Large intestine (tissue), 3 donors: ENCODE measurements at regions not wholly inside any gene's neighbourhood (a gene's known extent, or its start where the extent isn't known, plus 50 kb on each side); places are given as distances from the start of the nearest gene placed in this dataset.

ENCODE experiments used
- DNase-seq, 2 donors: peaks; one replicate each; pipeline versions ENCODE4 v3.0.0 to v3.0.0-alpha.2; 2013
- H3K27ac ChIP-seq: one replicate; pipeline ENCODE4 v1.5.1; 2013; ENCODE audit warnings: low read length
- H3K27me3 ChIP-seq: 2 replicates; pipeline ENCODE4 v1.6.1; 2013; ENCODE audit warnings: low read length; ENCODE audit not compliant: control insufficient read depth, insufficient read depth
- H3K36me3 ChIP-seq: 2 replicates; pipeline ENCODE4 v1.6.1; 2013; ENCODE audit warnings: low read length; ENCODE audit not compliant: control insufficient read depth, insufficient read depth
- H3K4me1 ChIP-seq: one replicate; pipeline ENCODE4 v1.6.1; 2013; ENCODE audit warnings: low read length; ENCODE audit not compliant: control insufficient read depth, insufficient read depth
- H3K4me3 ChIP-seq: one replicate; pipeline ENCODE4 v1.5.1; 2013; ENCODE audit warnings: low read length
- H3K9me3 ChIP-seq: one replicate; pipeline ENCODE4 v1.6.1; 2013; ENCODE audit warnings: mild to moderate bottlenecking, low read depth, low read length, moderate library complexity; ENCODE audit not compliant: control insufficient read depth
- WGBS: methylation state at CpG from one replicate; pipeline ENCODE4 v1.1.5; 2013; ENCODE audit warnings: low lambda C conversion rate; ENCODE audit not compliant: insufficient coverage; 5-methylcytosine and 5-hydroxymethylcytosine counted together

- no CpG with 5 or more reads among the region's 1 CpG for WGBS
- DNase-seq = no peak
- Histone ChIP-seq H3K27ac (no peak overlapping the region), H3K36me3 (no peaks in the 10 kb centered on the region), H3K4me3 (no peak overlapping the region), H3K27me3 (no peaks in the 10 kb centered on the region), H3K4me1 (no peaks in the 10 kb centered on the region), H3K9me3 (peaks cover 3% of the 10 kb centered on the region)
These were observed 195.8 kb downstream of the IGSF11 start for GRCh38 chr3:118838871-118839270.

- 100% methylated on average over 3 of the region's 7 CpGs for WGBS
- DNase-seq = no peak
- Histone ChIP-seq H3K4me1 (no peaks in the 10 kb centered on the region), H3K9me3 (peaks cover 3% of the 10 kb centered on the region), H3K27me3 (no peaks in the 10 kb centered on the region), H3K27ac (no peak overlapping the region), H3K4me3 (no peak overlapping the region), H3K36me3 (no peaks in the 10 kb centered on the region)
These were observed 192.3 kb downstream of the IGSF11 start for GRCh38 chr3:118842147-118842863.

GRCh38 chr3:118846176-118846575 lies 188.5 kb downstream of the IGSF11 start:
- Histone ChIP-seq H3K9me3 (no peaks in the 10 kb centered on the region), H3K4me3 (no peak overlapping the region), H3K27me3 (no peaks in the 10 kb centered on the region), H3K27ac (no peak overlapping the region), H3K36me3 (no peaks in the 10 kb centered on the region), H3K4me1 (no peaks in the 10 kb centered on the region)
- no peak for DNase-seq
- 100% methylated on average over 1 of the region's 7 CpGs for WGBS
